ENCODE measurements at regions not wholly inside any gene's neighbourhood (a gene's known extent, or its start where the extent isn't known, plus 50 kb on each side); places are given as distances from the start of the nearest gene placed in this dataset.

GRCh38 chr13:99072941-99073340 lies 95.1 kb upstream of the DOCK9 start:
- 72 to 79% (median 76%) methylated on average over 4 of the region's 4 CpGs for WGBS, 4 donors
- DNase-seq: no peak
- H3K4me1 ChIP-seq (replicated peaks in 1 of 2): peaks cover 6 to 7% of the 10 kb centered on the region in 2 donors
- H3K27me3 ChIP-seq: no peaks in the 10 kb centered on the region
- TF ChIP-seq POLR2A (IDR thresholded peaks at IDR 0.05) (no peak), CTCF (IDR thresholded peaks at IDR 0.05) (no peak)
- no peaks in the 10 kb centered on the region for H3K9me3 ChIP-seq (replicated peaks in 1 of 3)
- H3K27ac ChIP-seq: no peak overlapping the region
- H3K4me3 ChIP-seq: no peak overlapping the region
- intact Hi-C loops (cut with DNase I): no loop called here
- H3K36me3 ChIP-seq (replicated peaks in 1 of 2): no peaks in the 10 kb centered on the region

GRCh38 chr13:99074693-99075092 lies 96.8 kb upstream of the DOCK9 start:
- intact Hi-C loops (cut with DNase I): no loop called here
- DNase-seq: no peak
- H3K9me3 ChIP-seq (replicated peaks in 1 of 3): no peaks in the 10 kb centered on the region
- TF ChIP-seq CTCF (IDR thresholded peaks at IDR 0.05): no peak
- no peak for TF ChIP-seq POLR2A (IDR thresholded peaks at IDR 0.05)
- H3K27ac ChIP-seq: no peak overlapping the region
- no peaks in the 10 kb centered on the region for H3K36me3 ChIP-seq (replicated peaks in 1 of 2)
- no peaks in the 10 kb centered on the region for H3K27me3 ChIP-seq
- peaks cover 6 to 7% of the 10 kb centered on the region in 2 donors for H3K4me1 ChIP-seq (replicated peaks in 1 of 2)
- 74 to 90% (median 83%) methylated on average over 2 of the region's 2 CpGs for WGBS, 4 donors
- no peak overlapping the region for H3K4me3 ChIP-seq

DNA sequence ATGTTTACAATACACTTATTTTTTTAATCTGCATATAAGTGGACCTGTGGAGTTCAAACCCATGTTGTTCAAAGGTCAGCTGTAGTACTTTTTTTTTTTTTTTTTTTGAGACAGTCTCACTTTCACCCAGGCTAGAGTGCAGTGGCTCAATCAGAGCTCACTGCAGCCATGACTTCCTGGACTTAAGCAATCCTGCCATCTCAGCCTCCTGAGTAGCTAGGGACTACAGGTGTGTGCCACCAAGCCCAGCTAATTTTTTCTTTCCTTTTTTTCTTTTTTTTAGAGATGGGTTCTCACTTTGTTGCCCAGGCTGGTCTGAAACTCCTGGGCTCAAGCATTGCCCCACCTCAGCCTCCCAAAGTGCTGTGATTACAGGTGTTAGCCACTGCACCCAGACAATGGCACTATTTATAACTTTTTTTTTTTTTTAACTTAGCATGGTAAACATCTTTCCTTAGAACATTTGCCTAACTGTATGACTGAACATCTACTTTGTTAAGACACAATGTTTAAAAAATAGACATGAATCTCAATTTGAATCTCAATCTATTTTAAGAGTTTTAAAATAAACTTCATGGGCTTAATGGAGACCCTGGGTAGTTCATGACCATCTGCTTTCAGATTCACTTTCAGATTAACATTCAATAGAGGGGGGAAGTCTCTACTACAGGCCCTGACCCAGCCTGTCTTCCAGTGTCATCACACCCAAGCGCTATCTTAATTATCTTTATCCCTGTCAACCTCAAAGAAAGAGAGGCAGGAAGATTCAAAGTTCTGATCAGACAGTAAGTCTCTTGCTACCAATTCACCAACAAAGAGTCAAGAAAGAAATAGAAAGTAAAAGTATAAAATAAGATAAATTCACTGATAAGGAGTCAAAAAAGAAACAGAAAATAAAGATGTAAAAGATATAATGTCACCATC lies 97.7 kb upstream of the DOCK9 start:
- Histone ChIP-seq H3K27ac (no peak overlapping the region), H3K4me3 (no peak overlapping the region), H3K36me3 (replicated peaks in 1 of 2) (no peaks in the 10 kb centered on the region), H3K4me1 (replicated peaks in 1 of 2) (peaks cover 6 to 7% of the 10 kb centered on the region in 2 donors), H3K9me3 (replicated peaks in 1 of 3) (no peaks in the 10 kb centered on the region), H3K27me3 (no peaks in the 10 kb centered on the region)
- intact Hi-C loops (cut with DNase I): no loop called here
- TF ChIP-seq POLR2A (IDR thresholded peaks at IDR 0.05): no peak
- 73 to 89% (median 82%) methylated on average over 1 of the region's 1 CpG for WGBS, 4 donors
- no peak for DNase-seq

- WGBS, 4 donors: 91 to 95% (median 94%) methylated on average over 8 of the region's 8 CpGs
- Histone ChIP-seq H3K9me3 (replicated peaks in 1 of 3) (no peaks in the 10 kb centered on the region), H3K4me1 (replicated peaks in 1 of 2) (peaks cover 0 to 6% of the 10 kb centered on the region in 2 donors)
These were observed 100.3 kb upstream of the DOCK9 start for GRCh38 chr13:99078017-99078771.

More at GRCh38 chr13:99078017-99078771, 100.3 kb upstream of the DOCK9 start:
- no peak overlapping the region for H3K4me3 ChIP-seq
- intact Hi-C loops (cut with DNase I): no loop called here
- H3K36me3 ChIP-seq (replicated peaks in 1 of 2): no peaks in the 10 kb centered on the region
- H3K27ac ChIP-seq: no peak overlapping the region
- H3K27me3 ChIP-seq: no peaks in the 10 kb centered on the region
- no peak for DNase-seq
- TF ChIP-seq POLR2A (IDR thresholded peaks at IDR 0.05): no peak
- TF ChIP-seq CTCF (IDR thresholded peaks at IDR 0.05): no peak

All from adrenal gland (tissue), 9 donors.